GM12892 (cell line): ENCODE measurements at regions not wholly inside any gene's neighbourhood (a gene's known extent, or its start where the extent isn't known, plus 50 kb on each side); places are given as distances from the start of the nearest gene placed in this dataset.

Experiments used
- DNase-seq: peaks from one replicate; pipeline ENCODE4 v3.0.0; 2011; ENCODE audit not compliant: insufficient read length
- FAIRE-seq: peaks from 2 replicates; lab custom pipeline; 2011; peaks lifted over from hg19 to GRCh38; lab: Jason Lieb, UNC
- POLR2A ChIP-seq: IDR thresholded peaks from 2 replicates; pipeline ENCODE4 v1.6.1; 2011; ENCODE audit warnings: low read depth, low read length, control low read depth
- POLR2AphosphoS5 ChIP-seq: IDR thresholded peaks from 2 replicates; pipeline ENCODE4 v1.6.1; 2011; ENCODE audit warnings: low read depth, low read length, control low read depth
- TAF1 ChIP-seq: IDR thresholded peaks from 2 replicates; pipeline ENCODE4 v1.6.1; 2011; ENCODE audit warnings: low read depth, mild to moderate bottlenecking, control low read depth, low read length, borderline replicate concordance

DNA sequence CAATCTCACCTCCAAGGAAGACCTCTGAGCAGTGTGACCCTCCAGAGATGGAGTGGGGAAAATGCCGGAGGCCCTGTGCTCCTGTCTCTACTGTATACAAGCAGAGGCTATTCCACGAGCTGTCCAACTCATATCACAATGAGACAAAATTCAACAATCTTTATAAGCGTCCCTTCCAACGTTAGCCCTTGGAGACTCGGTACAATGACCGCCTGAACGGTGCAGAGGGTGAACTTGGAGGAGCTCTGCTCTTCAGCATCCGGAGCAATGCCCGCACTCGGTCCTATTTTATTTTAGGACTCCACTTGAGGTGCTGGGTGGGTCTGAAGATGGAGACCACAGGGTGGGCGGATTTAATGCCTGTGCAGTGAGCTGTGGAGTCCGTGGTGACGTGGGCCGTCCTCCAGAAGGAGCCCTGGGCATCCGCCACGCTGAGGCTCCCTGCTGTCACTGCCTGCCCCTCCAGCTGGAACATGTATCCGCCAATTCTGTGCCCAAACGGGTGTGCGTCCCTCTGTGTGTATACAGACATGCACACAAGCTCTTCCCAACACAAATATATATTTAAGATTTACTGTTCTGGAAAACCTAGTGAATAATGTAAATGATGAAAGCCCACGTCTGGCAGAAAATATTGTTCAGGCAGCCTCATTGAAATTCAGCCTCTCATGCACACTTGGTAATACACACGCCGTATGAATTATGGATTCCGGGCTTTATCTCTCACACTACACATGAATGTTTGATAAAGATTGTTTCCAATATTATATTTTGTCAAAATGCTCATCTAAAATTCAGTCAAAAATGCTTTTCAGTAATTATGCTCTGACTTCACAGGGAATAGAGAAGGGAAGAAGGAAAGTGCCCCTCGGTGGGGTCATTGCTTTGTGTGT lies 239.9 kb upstream of the ZMIZ1 start:
- FAIRE-seq (no peak), DNase-seq (no peak)
- TF ChIP-seq TAF1 (no peak), POLR2A (no peak), POLR2AphosphoS5 (no peak)

- no peak for DNase-seq
- no peak for FAIRE-seq
- no peak for TF ChIP-seq POLR2A
- TF ChIP-seq POLR2AphosphoS5 = no peak
- TF ChIP-seq TAF1 = no peak
These were observed 239.2 kb upstream of the ZMIZ1 start for GRCh38 chr10:78829565-78829964.

- DNase-seq (no peak), FAIRE-seq (no peak)
- TF ChIP-seq POLR2A = no peak
- TF ChIP-seq POLR2AphosphoS5 = no peak
- TF ChIP-seq TAF1 = no peak
These were observed 238.4 kb upstream of the ZMIZ1 start for GRCh38 chr10:78830062-78830975.

- FAIRE-seq (no peak), DNase-seq (no peak)
- TF ChIP-seq TAF1 = no peak
- TF ChIP-seq POLR2AphosphoS5 = no peak
- no peak for TF ChIP-seq POLR2A
These were observed 237.8 kb upstream of the ZMIZ1 start for GRCh38 chr10:78830976-78831375.

- TF ChIP-seq POLR2AphosphoS5 (no peak), TAF1 (no peak), POLR2A (no peak)
- no peak for DNase-seq
- FAIRE-seq = no peak
These were observed 237.3 kb upstream of the ZMIZ1 start for GRCh38 chr10:78831461-78831860.

DNA sequence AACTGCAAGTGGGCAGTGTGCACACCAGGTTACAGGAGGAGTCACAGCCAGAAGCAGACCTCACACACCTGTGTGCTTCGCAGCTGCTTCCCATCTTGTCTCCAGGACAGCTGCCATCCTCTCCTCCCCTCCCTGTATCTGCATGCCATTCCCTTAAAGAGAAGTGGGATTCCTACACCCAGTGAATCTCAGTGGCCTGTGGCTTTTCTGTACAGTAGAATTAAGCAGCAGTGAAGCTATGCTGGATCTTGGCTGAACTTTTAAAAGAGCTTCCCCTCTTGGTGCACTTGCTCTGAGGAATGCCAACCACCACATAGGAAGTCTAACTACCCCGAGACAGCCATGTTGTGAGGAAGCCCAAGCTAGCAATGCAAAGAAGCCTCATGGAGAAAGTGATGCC lies 236.5 kb upstream of the ZMIZ1 start:
- TF ChIP-seq POLR2A (no peak), TAF1 (no peak), POLR2AphosphoS5 (no peak)
- no peak for DNase-seq
- no peak for FAIRE-seq

DNA sequence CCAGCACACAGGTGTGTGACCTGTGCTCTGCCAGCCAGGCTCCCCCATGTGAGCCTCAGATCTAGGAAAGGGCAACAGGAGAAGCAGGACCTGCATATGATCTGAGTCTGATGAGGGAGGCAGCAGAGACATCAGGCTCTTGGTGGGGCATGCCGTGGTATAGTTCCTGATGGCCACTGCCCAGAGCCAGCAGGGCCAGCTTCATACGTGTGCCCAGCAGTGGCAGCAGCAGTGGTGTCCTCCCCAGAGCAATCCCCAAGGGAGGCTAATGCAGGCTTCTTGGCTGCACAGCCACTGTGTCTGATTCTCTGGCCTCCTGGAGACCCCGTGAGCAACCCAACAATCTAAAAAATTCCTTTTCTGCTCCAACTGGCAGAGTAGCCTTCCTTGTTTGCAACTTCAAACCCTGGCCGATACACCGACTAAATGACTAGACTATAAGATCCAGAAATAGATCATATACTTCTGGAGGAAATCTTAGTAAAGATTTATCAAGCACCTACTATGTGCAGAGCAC lies 230.6 kb upstream of the ZMIZ1 start:
- TF ChIP-seq POLR2A (no peak), TAF1 (no peak), POLR2AphosphoS5 (no peak)
- no peak for DNase-seq
- FAIRE-seq = no peak

DNA sequence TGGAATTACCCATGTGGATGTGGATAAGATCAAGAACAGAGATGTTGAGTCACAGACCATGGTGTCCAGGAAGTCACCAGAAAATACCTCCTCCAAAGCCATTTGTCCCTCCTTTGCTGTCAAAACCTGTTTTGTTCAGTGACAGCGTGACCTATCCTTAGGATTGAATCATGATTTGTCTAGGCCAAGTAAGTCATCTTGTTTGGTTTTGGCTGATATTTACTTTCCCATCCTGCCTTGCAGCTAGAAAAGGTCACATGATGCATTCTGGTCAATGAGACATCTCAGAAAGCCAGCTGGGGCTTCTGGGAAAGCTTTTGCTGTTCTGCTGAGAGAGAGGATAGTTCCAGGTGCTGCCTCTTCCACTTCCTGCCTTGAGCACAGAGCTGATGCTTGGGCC lies 225.3 kb upstream of the ZMIZ1 start:
- FAIRE-seq (no peak), DNase-seq (no peak)
- TF ChIP-seq POLR2A = no peak
- TF ChIP-seq POLR2AphosphoS5 = no peak
- TF ChIP-seq TAF1 = no peak

DNA sequence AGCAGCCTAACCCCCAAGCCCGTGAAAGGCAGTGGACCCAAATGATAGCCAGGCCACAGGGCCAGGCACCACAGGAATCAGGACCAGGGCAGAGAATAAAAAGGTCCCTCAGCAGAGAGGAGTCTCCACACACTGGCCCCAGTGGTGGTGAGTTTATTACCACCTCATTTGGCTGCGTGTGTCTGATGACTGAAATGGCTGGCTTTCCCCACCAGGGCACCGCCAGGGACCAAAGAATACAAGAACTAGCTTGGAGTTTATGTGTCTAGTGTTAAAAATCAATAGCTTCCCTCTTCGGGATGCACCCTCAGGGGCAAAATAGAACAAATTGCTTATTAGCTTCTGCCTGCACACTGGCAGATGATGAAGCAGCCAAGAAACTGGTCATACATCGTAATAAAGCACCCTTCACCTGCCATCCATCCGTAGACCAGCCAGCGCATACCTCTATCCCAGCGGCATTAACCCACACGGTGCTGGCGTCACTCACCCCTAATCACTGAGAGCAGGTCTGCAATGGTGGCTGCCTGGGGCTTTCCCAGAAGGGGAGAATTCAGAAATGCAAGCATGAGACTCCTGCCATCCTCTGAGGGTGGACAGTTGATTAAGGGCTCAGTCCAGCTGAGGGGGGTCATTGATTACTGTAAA lies 223.7 kb upstream of the ZMIZ1 start:
- DNase-seq (no peak), FAIRE-seq (no peak)
- no peak for TF ChIP-seq POLR2A
- TF ChIP-seq POLR2AphosphoS5 = no peak
- no peak for TF ChIP-seq TAF1

DNA sequence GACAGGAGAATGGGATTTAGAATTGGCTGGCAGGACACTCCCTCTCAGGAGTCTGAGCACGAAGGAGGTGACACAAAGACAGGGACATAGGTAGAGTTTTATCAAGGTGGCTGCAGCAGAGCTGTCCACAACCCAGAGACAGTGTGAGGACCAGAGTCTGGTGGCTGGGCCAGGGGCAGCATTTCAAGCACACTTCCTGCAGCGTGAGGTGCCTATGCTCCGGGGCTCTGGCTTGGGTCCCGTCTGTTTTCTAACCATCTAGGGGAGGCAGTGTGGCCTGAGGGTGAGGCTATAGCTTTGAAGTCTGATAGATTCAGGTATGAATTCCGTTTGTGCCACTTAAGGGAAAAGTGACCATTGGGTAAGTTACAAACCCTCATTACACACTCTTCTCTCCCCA lies 222.7 kb upstream of the ZMIZ1 start:
- DNase-seq (no peak), FAIRE-seq (no peak)
- TF ChIP-seq POLR2A (no peak), TAF1 (no peak), POLR2AphosphoS5 (no peak)

DNA sequence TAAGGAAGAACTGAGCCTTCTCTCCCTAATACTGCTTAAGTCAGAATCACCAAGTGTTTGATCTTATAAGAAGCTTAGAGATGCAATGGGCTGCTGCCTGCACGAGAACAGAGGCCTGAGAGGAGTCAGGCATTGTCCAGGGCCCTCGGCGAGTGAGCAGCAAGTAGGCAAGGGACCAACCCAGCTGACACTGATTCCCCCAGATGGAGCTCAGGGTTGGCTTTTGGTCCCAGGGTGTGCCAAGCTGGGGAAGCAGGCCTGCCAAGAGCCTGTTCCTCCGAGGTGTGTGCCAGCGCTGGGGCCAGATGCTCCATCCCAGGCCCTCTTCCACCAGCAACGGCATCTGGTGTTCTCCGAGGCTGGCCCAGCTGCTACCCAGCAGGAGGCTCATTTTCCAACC lies 222.0 kb upstream of the ZMIZ1 start:
- FAIRE-seq (no peak), DNase-seq (no peak)
- no peak for TF ChIP-seq POLR2A
- TF ChIP-seq POLR2AphosphoS5 = no peak
- TF ChIP-seq TAF1 = no peak
